ENCODE measurements at regions not wholly inside any gene's neighbourhood (a gene's known extent, or its start where the extent isn't known, plus 50 kb on each side); places are given as distances from the start of the nearest gene placed in this dataset.
"Not testable (repeated sequence)": the region's sequence is repeated elsewhere in the genome, so short reads cannot be mapped to it uniquely, and the experiment has no call there.

- no peak for DNase-seq
Measured at GRCh38 chrX:40952855-40953254, 132.4 kb upstream of the USP9X start.

GRCh38 chrX:40953369-40953768 lies 131.9 kb upstream of the USP9X start:
- no peak for DNase-seq

DNA sequence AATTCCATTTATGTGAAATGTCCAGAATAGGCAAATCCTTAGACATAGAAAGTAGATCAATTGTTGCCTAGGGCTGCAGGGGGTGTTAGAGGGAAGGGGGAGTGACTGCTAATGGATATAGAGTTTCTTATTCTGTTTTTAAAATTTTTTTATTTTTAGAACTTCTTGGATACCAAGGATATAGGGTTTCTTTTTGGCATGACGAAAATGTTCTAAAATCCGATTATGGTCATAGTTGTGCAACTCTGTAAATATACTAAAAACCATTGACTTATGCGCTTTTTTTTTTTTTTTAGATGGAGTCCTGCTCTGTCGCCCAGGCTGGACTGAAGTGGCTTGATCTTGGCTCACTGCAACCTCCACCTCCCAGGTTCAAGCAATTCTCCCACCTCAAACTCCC lies 125.2 kb upstream of the USP9X start:
- DNase-seq = no peak

- DNase-seq = no peak
Measured at GRCh38 chrX:40962793-40963407, 122.3 kb upstream of the USP9X start.

DNA sequence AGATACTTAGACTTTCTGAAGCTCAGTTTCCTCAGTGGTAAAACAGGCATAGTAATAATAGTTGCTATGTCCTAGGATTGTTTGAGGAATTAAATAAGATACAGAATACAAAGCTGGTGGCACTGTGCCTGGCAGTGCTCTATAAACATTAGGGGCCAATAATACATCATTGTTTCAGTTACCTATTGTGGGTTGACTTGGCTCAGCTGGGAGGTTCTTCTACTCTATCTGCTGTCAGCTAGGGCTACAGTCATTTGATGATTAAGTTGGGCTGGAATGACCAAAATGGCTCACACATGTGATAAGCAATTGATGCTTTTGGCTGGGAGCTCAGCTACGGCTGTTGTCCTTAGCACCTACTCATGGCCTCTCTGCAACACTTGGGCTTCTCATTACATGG lies 121.2 kb upstream of the USP9X start:
- no peak for DNase-seq

DNA sequence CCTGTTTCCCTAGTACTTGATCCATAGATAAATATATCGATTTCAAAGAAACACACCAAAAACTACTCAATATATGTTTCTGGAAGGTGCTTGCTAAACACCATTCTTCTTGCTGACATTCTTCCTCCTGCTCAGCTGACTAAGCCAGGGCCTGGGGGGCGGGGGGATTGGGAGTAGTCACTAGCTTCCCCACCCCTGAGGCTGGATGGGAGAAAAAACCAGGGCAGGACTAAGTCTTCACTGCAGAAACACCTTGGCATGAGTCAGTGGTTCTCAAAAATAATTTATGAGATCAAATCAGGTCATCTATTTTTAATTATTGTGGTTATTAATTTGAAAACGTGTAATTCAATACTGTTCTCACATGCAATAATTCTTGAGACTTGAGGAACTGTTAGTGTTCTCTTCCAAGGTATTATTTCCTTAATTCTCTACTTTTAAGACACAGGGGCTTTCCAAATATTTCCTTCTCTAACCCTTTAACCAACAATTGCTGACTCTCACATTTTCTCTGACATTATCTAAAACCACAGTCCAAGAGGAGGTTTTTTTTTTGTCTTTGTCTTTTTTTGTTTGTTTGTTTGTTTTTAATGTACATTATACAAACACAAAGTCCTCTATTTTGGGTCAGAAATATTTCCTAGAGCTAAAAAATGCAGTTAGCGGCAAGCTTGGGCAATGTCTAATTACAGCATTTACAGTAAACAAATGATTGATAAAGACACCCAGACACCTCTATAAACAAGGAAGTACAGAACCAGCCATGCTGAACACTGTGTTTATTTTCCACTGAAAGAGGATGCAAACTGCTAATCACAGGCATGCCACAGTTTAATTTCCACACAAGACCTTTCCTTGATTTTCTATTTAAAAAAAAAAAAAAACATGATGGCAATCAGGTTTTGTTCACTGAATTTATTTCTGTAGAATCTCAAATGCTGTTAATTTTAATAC lies 120.3 kb upstream of the USP9X start:
- no peak for DNase-seq

DNA sequence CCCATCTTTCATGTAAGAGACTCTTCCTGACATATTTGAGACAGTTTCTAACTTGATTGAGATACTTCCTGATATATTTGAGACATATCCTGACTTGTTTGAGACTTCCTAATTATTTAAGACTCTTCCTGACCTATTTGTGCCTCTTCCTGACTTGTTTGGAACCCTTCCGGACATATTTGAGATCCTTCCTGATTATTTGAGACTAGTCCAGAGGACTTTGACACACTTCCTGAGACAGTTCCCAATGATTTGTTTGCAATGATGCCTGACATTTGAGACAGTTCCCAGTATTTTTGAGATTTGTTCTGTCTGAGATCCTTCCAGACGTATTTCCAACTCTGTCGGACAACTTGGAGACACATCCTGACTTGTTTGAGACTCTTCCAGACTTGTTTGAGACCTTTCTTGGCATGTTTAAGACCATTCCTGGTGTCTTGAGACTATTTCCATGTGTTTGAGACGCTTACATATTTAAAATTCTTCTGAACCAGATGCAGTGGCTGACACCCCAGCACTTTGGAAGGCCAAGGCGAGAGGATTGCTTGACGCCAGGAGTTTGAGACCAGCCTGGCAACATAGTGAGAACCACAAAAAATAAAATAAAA lies 118.9 kb upstream of the USP9X start:
- DNase-seq = no peak

- DNase-seq = no peak
Measured at GRCh38 chrX:40968180-40968579, 117.1 kb upstream of the USP9X start.

- DNase-seq = no peak
Measured at GRCh38 chrX:40971736-40972135, 113.5 kb upstream of the USP9X start.

DNA sequence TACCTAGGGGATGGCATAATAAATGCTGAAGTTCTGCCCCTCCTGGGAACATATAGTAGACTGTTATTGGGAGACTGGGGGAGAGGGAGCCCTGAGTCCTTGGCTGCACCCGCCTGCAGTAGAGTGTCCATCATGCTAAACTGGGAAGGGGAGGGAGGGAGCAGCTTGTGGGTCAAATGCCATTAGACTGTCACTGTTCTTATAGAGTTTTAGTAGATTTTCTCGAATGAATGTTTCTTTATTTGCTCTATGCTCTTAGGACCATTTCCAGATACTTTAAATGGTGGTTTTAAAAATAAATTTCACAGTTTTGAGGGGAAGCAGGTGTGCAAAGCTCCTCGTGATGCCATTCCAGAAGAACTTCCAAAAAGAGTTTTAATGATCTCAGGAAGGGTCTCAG lies 111.6 kb upstream of the USP9X start:
- DNase-seq = no peak

DNA sequence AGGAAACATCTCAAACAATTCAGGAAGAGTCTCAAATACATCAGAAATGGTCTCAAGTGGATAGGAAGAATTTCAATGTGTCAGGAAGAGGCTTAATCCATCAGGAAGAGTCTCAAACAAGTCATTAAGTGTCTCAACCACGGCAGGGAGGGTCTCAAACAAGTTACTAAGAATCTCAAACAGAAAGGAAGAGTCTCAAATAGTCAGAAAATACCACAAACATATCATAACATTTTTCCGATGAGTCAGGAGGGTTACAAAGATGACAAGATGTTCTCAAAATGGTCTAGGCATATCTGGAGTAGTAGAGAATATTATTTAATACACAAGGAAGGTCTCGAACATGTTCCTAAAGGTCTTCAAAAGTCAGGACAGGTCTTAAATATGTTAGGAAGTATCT lies 109.3 kb upstream of the USP9X start:
- no peak for DNase-seq

GRCh38 chrX:40976981-40977380 lies 108.3 kb upstream of the USP9X start:
- DNase-seq = no peak

GRCh38 chrX:40984962-40985361 lies 100.3 kb upstream of the USP9X start:
- DNase-seq = no peak

- no peak for DNase-seq
Measured at GRCh38 chrX:40987413-40987812, 97.8 kb upstream of the USP9X start.

DNA sequence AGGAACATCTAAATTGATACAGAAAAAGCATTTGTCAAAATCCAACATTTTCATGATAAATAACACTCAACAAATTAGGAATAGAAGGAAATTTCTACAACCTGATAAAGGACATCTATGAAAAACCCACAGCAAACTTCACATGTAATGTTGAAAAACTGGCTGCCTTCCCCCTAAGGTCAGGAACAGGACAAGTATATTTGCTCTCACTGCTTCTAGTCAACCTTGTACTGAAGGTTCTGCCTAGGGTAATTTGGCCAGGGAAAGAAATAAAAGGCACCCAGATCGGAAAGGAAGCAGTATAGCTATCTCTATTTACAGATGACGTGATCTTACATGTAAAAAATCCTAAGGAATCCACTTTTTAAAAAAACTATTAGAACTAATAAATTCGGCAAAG lies 97.1 kb upstream of the USP9X start:
- DNase-seq = no peak

DNA sequence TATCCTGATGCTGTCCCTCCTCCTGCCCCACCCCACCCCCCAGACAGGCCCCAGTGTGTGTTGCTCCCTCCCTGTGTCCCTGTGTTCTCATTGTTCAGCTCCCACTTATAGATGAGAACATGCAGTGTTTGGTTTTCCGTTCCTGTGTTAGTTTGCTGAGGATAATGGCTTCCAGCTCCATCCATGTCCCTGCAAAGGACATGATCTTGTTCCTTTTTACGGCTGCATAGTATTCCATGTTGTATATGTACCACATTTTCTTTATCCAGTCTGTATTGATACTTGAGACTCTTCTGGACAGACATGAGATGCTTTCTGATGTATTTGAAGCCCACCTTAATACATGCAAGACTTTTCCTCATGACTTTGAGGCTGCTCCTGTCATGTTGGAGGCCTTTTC lies 91.8 kb upstream of the USP9X start:
- DNase-seq = not testable (repeated sequence)

DNA sequence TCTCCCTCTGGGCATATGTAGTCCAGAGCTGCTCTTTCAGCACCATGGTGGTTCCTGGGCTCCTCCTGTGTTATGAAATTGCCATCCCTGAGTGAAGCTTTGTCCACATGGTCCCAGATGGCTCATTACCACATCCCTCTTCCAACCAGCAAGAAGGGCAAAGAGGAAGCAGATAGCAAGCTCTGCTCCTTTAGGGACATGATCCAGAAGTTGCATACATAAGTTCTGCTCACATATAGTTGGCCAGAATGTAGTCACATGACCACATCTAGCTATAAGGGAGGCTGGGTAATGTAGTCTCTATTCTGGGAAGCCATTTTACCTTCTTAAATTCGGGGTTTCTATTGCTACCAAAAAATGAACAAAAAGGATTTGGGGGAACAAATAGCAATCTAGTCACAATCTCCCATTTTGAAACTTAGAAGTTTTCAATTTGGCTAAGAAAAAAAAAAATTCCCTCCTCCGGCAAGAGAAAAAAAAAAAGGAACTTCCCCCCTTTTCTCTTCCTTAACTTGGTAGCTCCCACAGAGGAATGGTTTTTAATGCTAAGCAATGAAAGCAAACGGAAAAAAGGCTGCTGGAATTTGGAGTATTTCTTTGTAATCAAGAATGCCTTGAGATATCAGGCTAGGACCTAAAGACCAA lies 88.2 kb upstream of the USP9X start:
- no peak for DNase-seq

GRCh38 chrX:40998123-40998522 lies 87.1 kb upstream of the USP9X start:
- no peak for DNase-seq

DNA sequence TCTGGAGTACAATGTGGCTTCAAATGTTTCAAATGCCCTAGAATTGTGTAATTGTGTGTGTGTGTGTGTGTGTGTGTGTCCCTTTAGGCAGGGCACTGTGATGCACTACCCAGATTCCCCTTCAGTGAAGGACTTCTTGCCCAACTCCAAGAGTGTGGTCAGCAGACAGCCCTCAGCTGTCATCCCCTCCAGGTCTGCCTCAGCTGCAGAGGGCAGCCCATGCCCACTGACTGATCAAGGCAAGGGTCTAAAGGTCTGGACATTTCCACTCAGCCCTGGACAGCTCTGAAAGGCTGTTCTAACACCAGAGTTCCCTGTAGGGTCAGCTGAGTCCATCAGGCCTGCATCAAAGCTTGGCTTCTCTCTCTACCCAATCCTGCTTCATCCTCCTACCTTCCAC lies 83.9 kb upstream of the USP9X start:
- no peak for DNase-seq

DNA sequence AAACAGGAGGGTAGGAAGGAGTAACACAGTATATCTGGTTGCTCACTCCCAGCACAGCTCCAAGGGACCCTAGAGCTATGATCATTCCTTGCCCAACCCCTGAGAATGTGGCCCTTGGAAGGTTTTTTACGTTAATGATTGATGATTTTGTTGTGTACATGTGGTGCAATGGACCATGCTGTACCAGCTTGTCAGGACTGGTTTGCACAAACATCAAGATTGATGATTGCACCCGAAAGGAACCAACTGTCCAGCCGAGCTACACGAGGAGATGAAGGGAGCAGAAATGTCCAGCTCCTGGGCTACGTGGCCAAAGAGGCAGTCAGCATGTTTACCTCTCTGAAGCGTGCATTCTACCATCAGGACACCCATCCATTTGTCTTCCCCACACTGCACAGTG lies 83.2 kb upstream of the USP9X start:
- DNase-seq = no peak

DNA sequence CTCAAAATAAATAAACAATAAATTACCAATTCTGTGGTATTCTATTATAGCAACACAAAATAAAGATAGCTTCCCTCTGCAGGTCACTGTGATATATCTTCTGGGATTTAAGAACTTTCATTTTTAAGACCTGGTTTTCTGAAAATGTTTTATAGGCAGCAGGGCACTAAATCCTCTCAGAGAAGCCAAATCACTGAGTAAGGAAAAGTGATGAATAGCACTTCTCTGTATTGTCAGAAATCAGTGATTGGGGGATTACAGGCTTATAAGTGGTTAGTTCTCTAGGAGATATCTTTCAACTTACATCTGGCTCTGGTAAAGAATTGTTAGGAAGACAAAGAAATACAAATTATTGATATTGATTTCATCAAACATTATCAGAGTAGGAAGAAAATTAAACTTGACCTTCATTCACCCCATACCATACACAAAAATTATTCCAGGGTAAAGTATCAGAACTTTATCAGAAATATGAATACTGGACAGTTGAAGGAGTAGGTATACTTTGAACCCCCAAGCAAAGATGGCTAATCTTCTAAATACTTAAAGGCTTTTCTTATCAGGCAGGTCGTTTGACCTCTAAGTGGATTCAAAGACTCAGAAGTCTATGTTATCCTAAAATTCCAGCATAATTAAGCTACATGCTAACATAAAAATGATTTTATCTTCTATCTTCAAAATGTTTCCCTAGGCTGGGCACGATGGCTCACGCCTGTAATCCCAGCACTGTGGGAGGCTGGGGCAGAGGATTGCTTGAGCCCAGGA lies 81.6 kb upstream of the USP9X start:
- no peak for DNase-seq

- no peak for DNase-seq
Measured at GRCh38 chrX:41005445-41005992, 79.7 kb upstream of the USP9X start.
